HG03520 (cell line): ENCODE measurements at regions not wholly inside any gene's neighbourhood (a gene's known extent, or its start where the extent isn't known, plus 50 kb on each side); places are given as distances from the start of the nearest gene placed in this dataset.

ENCODE experiments used
- ATAC-seq: cut with Tn5 transposase; IDR thresholded peaks from one replicate; pipeline ENCODE4 v1.9.1; 2021; ENCODE audit warnings: mild to moderate bottlenecking, moderate library complexity; ENCODE audit not compliant: unreplicated experiment

- ATAC-seq: no peak
Measured at GRCh38 chr3:5787861-5788488, 600.5 kb downstream of the EDEM1 start.

GRCh38 chr3:5788496-5788895 is 601.0 kb downstream of the EDEM1 start:
- no peak for ATAC-seq

GRCh38 chr3:5791558-5791957 is 604.1 kb downstream of the EDEM1 start:
- no peak for ATAC-seq

- no peak for ATAC-seq
Measured at GRCh38 chr3:5796541-5796940, 609.0 kb downstream of the EDEM1 start.

- ATAC-seq: no peak
Measured at GRCh38 chr3:5798809-5799208, 611.3 kb downstream of the EDEM1 start.

- ATAC-seq: no peak
Measured at GRCh38 chr3:5799398-5799797, 611.9 kb downstream of the EDEM1 start.

GRCh38 chr3:5800965-5801364 is 613.5 kb downstream of the EDEM1 start:
- no peak for ATAC-seq

- ATAC-seq: no peak
Measured at GRCh38 chr3:5806192-5806591, 618.7 kb downstream of the EDEM1 start.

- ATAC-seq: no peak
Measured at GRCh38 chr3:5809586-5810246, 622.2 kb downstream of the EDEM1 start.

- no peak for ATAC-seq
Measured at GRCh38 chr3:5811016-5811415, 623.5 kb downstream of the EDEM1 start.

GRCh38 chr3:5813521-5813920 is 626.0 kb downstream of the EDEM1 start:
- ATAC-seq: no peak

GRCh38 chr3:5822843-5823242 is 635.3 kb downstream of the EDEM1 start:
- no peak for ATAC-seq

GRCh38 chr3:5826467-5826866 is 639.0 kb downstream of the EDEM1 start:
- no peak for ATAC-seq

- no peak for ATAC-seq
Measured at GRCh38 chr3:5828251-5828650, 640.7 kb downstream of the EDEM1 start.

- no peak for ATAC-seq
Measured at GRCh38 chr3:5840056-5840455, 652.5 kb downstream of the EDEM1 start.

GRCh38 chr3:5841599-5841998 is 654.1 kb downstream of the EDEM1 start:
- ATAC-seq: no peak

GRCh38 chr3:5846261-5846660 is 658.8 kb downstream of the EDEM1 start:
- ATAC-seq: no peak

GRCh38 chr3:5861151-5861550 is 673.6 kb downstream of the EDEM1 start:
- ATAC-seq: no peak

GRCh38 chr3:5874931-5875341 is 687.4 kb downstream of the EDEM1 start:
- ATAC-seq: no peak

GRCh38 chr3:5888851-5889250 is 701.3 kb downstream of the EDEM1 start:
- ATAC-seq: no peak

- ATAC-seq: no peak
Measured at GRCh38 chr3:5889374-5889773, 701.9 kb downstream of the EDEM1 start.

- no peak for ATAC-seq
Measured at GRCh38 chr3:5891711-5892110, 704.2 kb downstream of the EDEM1 start.

GRCh38 chr3:5898106-5898505 is 710.6 kb downstream of the EDEM1 start:
- ATAC-seq: no peak
